Ishikawa (cell line): ENCODE measurements at regions not wholly inside any gene's neighbourhood (a gene's known extent, or its start where the extent isn't known, plus 50 kb on each side); places are given as distances from the start of the nearest gene placed in this dataset.

ENCODE experiments used
- EGR1 ChIP-seq: IDR thresholded peaks from 2 replicates; pipeline ENCODE4 v1.6.1; 2012
- EP300 ChIP-seq: IDR thresholded peaks from 2 replicates; pipeline ENCODE4 v1.6.1; 2012; ENCODE audit warnings: borderline replicate concordance
- TCF12 ChIP-seq: IDR thresholded peaks from 2 replicates; pipeline ENCODE4 v1.6.1; 2012; ENCODE audit warnings: low read depth
- TEAD4 ChIP-seq: IDR thresholded peaks from 2 replicates; pipeline ENCODE4 v1.6.1; 2012
- YY1 ChIP-seq: IDR thresholded peaks from 2 replicates; pipeline ENCODE4 v1.6.1; 2012; ENCODE audit warnings: low read depth
- TF ChIP-seq, protein P1 (sequence below): IDR thresholded peaks from 2 replicates; pipeline ENCODE4 v1.6.1; 2012; ENCODE audit warnings: low read depth, mild to moderate bottlenecking

DNA sequence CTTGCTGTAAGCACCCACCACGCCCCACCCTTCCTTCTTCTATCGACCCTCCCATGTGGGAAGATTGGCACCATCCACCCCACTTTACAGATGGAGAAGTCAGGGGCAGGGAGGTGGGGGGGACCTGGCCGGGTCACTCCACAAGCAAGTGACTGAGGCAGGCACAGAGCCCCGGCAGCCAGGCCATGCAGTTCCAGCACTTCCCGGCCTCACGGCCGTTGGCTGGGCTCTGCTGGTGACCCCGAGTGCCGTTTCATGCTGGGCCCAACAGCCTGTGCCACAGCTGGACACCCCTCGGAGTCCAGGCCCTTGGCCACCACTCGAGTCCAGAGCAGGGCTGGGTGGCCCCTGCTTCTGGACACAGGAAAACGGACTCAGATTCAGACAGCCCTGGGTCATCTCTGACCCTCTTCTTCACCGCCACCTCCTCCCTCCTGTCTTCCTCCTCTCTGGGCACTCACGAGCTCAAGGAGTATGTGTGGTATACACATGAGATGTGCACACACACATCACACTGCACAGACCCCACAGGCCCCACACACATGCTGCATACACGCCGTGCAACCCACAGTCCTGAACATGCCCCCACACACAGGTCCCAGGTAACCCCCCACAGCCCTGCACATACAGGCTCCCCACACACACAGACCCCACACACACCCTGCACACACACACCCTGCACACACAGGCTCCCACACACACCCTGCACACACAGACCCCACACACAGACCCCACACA is 89.3 kb upstream of the GPC1 start:
- TF ChIP-seq, protein P1, sequence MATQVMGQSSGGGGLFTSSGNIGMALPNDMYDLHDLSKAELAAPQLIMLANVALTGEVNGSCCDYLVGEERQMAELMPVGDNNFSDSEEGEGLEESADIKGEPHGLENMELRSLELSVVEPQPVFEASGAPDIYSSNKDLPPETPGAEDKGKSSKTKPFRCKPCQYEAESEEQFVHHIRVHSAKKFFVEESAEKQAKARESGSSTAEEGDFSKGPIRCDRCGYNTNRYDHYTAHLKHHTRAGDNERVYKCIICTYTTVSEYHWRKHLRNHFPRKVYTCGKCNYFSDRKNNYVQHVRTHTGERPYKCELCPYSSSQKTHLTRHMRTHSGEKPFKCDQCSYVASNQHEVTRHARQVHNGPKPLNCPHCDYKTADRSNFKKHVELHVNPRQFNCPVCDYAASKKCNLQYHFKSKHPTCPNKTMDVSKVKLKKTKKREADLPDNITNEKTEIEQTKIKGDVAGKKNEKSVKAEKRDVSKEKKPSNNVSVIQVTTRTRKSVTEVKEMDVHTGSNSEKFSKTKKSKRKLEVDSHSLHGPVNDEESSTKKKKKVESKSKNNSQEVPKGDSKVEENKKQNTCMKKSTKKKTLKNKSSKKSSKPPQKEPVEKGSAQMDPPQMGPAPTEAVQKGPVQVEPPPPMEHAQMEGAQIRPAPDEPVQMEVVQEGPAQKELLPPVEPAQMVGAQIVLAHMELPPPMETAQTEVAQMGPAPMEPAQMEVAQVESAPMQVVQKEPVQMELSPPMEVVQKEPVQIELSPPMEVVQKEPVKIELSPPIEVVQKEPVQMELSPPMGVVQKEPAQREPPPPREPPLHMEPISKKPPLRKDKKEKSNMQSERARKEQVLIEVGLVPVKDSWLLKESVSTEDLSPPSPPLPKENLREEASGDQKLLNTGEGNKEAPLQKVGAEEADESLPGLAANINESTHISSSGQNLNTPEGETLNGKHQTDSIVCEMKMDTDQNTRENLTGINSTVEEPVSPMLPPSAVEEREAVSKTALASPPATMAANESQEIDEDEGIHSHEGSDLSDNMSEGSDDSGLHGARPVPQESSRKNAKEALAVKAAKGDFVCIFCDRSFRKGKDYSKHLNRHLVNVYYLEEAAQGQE = no peak
- TF ChIP-seq EP300 (no peak), YY1 (no peak), EGR1 (no peak), TEAD4 (no peak), TCF12 (no peak)
